Testis (tissue), 2 donors: ENCODE measurements at regions not wholly inside any gene's neighbourhood (a gene's known extent, or its start where the extent isn't known, plus 50 kb on each side); places are given as distances from the start of the nearest gene placed in this dataset.

Experiments
- DNase-seq: peaks from one replicate; pipeline ENCODE4 v3.0.0-alpha.2; 2019
- H3K27ac ChIP-seq, 2 donors: fragments of 200-600 bp; sonication (generic); one replicate each; pipeline ENCODE4 v1.5.1; 2019
- H3K27me3 ChIP-seq: fragments of 200-600 bp; sonication (generic); one replicate; pipeline ENCODE4 v1.5.1; 2019
- H3K36me3 ChIP-seq: fragments of 200-600 bp; sonication (generic); one replicate; pipeline ENCODE4 v1.5.1; 2017; ENCODE audit warnings: low read depth; ENCODE audit errors: missing control alignments
- H3K4me1 ChIP-seq: fragments of 200-600 bp; sonication (generic); one replicate; pipeline ENCODE4 v1.5.1; 2019
- H3K4me3 ChIP-seq, 2 donors: fragments of 200-600 bp; sonication (generic); one replicate each; pipeline ENCODE4 v1.5.1; 2017 to 2019
- H3K9me3 ChIP-seq: fragments of 200-600 bp; sonication (generic); one replicate; pipeline ENCODE4 v1.5.1; 2017
- POLR2A ChIP-seq: fragments of 450-650 bp; IDR thresholded peaks from one replicate; pipeline ENCODE4 v1.6.1; 2017; ENCODE audit warnings: antibody characterized with exemption, mild to moderate bottlenecking, moderate library complexity
- WGBS, 2 donors: methylation state at CpG; one replicate each; pipeline ENCODE4 v1.1.5; 2018; 5-methylcytosine and 5-hydroxymethylcytosine counted together
- intact Hi-C: fragments of 100-400 bp; cut with DNase I; formaldehyde crosslinking; loops from one replicate; pipeline ENCODE4 v1.15.1; 2023; ENCODE audit warnings: low total_unique reads
- TF ChIP-seq, protein P1 (sequence below), 3 experiments: fragments of 450-650 bp in 2 of 3; fragments of 200-600 bp in 1 of 3; sonication (generic) in 1 of 3; IDR thresholded peaks; one replicate each; pipeline ENCODE4 v1.5.1; 2016 to 2019; ENCODE audit warnings: antibody characterized with exemption in 3 of 3, mild to moderate bottlenecking in 2 of 3, moderate library complexity in 1 of 3

DNA sequence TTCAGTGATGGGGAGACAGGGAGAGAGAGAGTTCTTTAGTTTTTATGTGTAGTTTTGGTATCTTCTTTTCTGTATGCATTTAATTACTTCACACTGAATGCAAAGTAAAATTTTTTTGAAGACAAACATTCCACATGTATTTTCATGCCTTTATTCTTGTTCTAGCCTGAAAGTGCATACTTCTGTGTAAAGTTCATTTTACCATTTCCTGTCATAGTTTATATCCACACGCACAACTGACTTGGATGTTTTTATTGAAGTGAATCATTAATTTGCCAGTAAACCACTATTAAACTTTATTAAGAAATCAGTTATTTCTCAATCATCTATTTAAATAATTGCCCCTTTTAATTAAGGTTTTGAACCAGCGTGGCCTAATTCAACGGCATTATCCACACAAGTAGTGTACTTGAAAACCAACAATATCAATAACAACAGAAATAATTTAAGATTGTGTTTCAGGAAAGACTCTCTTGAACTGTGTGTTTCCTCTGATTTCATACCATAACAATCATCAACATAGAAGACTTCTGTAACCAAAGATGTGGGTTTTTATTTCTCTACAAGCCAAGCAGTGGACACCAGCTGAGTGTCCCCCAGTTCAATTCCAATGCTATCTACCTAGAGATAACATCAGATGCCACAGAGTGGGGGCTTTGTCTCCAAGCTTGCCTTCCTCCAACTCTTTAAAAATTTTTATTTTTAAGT lies 512.7 kb upstream of the JAG1 start:
- no peak for TF ChIP-seq POLR2A
- TF ChIP-seq, protein P1, sequence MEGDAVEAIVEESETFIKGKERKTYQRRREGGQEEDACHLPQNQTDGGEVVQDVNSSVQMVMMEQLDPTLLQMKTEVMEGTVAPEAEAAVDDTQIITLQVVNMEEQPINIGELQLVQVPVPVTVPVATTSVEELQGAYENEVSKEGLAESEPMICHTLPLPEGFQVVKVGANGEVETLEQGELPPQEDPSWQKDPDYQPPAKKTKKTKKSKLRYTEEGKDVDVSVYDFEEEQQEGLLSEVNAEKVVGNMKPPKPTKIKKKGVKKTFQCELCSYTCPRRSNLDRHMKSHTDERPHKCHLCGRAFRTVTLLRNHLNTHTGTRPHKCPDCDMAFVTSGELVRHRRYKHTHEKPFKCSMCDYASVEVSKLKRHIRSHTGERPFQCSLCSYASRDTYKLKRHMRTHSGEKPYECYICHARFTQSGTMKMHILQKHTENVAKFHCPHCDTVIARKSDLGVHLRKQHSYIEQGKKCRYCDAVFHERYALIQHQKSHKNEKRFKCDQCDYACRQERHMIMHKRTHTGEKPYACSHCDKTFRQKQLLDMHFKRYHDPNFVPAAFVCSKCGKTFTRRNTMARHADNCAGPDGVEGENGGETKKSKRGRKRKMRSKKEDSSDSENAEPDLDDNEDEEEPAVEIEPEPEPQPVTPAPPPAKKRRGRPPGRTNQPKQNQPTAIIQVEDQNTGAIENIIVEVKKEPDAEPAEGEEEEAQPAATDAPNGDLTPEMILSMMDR (IDR thresholded peaks at IDR 0.05) = no peak
- no peak overlapping the region for H3K27ac ChIP-seq
- intact Hi-C loops = no loop called here
- no peaks in the 10 kb centered on the region for H3K9me3 ChIP-seq
- H3K4me3 ChIP-seq = no peak overlapping the region
- no peak for DNase-seq
- no peaks in the 10 kb centered on the region for H3K36me3 ChIP-seq
- no peaks in the 10 kb centered on the region for H3K27me3 ChIP-seq
- no peaks in the 10 kb centered on the region for H3K4me1 ChIP-seq
- WGBS, 2 donors = 80 to 95% methylated on average over 3 of the region's 3 CpGs

DNA sequence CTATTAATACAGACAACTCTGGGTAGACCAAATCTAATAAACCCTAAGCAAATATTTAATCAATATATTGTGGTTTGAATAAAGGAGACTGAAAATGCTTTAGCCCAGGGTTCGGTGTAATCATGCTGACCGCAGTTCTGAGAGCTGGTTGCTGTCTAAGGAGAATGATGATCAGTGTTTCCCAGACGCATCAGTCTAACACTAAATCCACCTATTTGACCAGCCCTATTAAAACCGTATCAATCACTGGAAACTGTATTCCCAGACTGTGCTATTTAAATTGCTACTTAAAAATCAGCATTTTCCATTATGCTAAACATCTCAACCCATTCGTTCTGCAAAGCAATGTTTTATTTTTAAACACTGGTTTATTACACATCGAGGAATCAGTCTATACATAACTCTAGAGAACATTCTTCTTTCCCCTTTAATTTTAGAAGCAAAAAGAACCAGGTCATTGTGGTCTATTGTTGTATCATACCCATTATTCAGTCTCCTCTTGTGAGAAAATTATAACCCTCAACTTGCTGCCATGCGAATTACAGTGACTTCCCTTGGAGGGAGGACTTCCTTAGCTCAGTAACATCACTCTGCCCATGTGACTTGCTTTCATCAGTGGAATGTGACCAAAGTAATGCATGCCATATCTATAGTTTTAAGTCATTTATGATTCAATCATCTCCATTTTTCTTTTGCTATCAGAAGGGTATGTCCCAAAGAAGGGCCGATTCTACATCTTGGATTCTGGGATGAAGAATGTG lies 515.2 kb upstream of the JAG1 start:
- intact Hi-C loops = no loop called here
- H3K27ac ChIP-seq = no peak overlapping the region
- no peaks in the 10 kb centered on the region for H3K4me1 ChIP-seq
- 80 to 85% methylated on average over 8 of the region's 8 CpGs for WGBS, 2 donors
- TF ChIP-seq, protein P1 (IDR thresholded peaks at IDR 0.05) = no peak
- no peak for TF ChIP-seq POLR2A
- DNase-seq = no peak
- H3K9me3 ChIP-seq = no peaks in the 10 kb centered on the region
- H3K4me3 ChIP-seq = no peak overlapping the region
- H3K27me3 ChIP-seq = no peaks in the 10 kb centered on the region
- no peaks in the 10 kb centered on the region for H3K36me3 ChIP-seq

DNA sequence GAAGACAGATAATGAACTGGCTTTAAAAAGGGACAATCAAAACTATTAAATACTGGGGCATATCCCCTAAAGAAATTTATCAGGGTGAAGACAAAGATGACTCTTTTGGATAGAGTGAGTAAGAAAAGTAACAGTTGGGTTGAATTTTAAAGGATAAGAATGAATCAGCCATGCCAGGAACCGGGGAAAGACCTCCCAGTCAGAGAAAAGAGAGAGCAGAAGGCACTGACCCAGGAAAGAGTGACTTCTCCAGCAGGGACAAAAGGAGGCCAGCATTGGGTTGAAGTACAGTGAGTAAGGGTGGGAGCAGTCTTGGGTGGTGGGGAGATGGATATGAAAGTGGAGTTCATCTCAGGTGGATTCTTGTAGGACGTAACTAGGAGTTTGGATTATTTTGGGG lies 516.9 kb upstream of the JAG1 start:
- no peak overlapping the region for H3K4me3 ChIP-seq
- H3K27me3 ChIP-seq = no peaks in the 10 kb centered on the region
- H3K36me3 ChIP-seq = no peaks in the 10 kb centered on the region
- intact Hi-C loops = no loop called here
- 91 to 98% methylated on average over 2 of the region's 2 CpGs for WGBS, 2 donors
- TF ChIP-seq POLR2A = no peak
- TF ChIP-seq, protein P1 (IDR thresholded peaks at IDR 0.05) = no peak
- DNase-seq = no peak
- no peak overlapping the region for H3K27ac ChIP-seq
- peaks cover 2% of the 10 kb centered on the region for H3K4me1 ChIP-seq
- H3K9me3 ChIP-seq = no peaks in the 10 kb centered on the region

DNA sequence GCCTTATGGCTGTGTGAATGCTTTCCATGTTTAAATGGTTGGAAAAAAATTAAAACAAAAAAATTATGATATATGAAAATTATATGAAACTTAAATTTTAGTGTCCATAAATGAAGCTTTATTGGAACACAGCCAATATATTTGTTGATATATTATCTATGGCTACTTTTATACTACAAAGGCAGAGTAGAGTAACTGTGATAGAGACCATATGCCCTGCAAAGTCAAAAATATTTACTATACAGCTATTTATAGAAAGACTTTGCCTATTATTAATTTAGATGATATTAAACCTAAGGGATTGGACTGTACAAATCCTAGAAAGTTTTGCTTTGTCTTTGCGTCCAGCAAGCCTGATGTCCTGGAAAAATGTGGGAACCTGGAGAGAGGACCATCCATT lies 518.3 kb upstream of the JAG1 start:
- no peaks in the 10 kb centered on the region for H3K36me3 ChIP-seq
- no peak overlapping the region for H3K27ac ChIP-seq
- no peaks in the 10 kb centered on the region for H3K9me3 ChIP-seq
- H3K4me1 ChIP-seq = peaks cover 11% of the 10 kb centered on the region
- intact Hi-C loops = no loop called here
- 82% methylated on average over 1 of the region's 1 CpG for WGBS, 2 donors
- no peaks in the 10 kb centered on the region for H3K27me3 ChIP-seq
- no peak for TF ChIP-seq POLR2A
- TF ChIP-seq, protein P1 (IDR thresholded peaks at IDR 0.05) = no peak
- H3K4me3 ChIP-seq = no peak overlapping the region
- no peak for DNase-seq
